Type B pancreatic cell (in vitro differentiated cells): ENCODE measurements at regions not wholly inside any gene's neighbourhood (a gene's known extent, or its start where the extent isn't known, plus 50 kb on each side); places are given as distances from the start of the nearest gene placed in this dataset.

ENCODE experiments used
- DNase-seq: peaks from one replicate; pipeline ENCODE4 v3.0.0; 2021; ENCODE audit warnings: mixed read lengths; ENCODE audit not compliant: unreplicated experiment; ENCODE audit errors: extremely low spot score
- H3K27ac Mint-ChIP-seq: 2 replicates; pipeline ENCODE4 v1.8.0; 2021; ENCODE audit warnings: mild to moderate bottlenecking, mixed read lengths
- H3K27me3 Mint-ChIP-seq: 2 replicates; pipeline ENCODE4 v1.8.0; 2021; ENCODE audit warnings: mixed read lengths
- H3K36me3 Mint-ChIP-seq: 2 replicates; pipeline ENCODE4 v1.8.0; 2021; ENCODE audit warnings: mixed read lengths
- H3K4me1 Mint-ChIP-seq: one replicate; pipeline ENCODE4 v1.8.0; 2021; ENCODE audit warnings: mixed read lengths; ENCODE audit not compliant: unreplicated experiment
- H3K4me3 Mint-ChIP-seq: 2 replicates; pipeline ENCODE4 v1.8.0; 2021; ENCODE audit warnings: mild to moderate bottlenecking, mixed read lengths
- H3K9me3 Mint-ChIP-seq: 2 replicates; pipeline ENCODE4 v1.8.0; 2021; ENCODE audit warnings: mixed read lengths
- CTCF ChIP-seq: fragments of 200-600 bp; sonication (generic); conservative IDR thresholded peaks from 2 replicates; pipeline ENCODE4 v1.5.0; 2021; ENCODE audit warnings: antibody characterized with exemption, mild to moderate bottlenecking

DNA sequence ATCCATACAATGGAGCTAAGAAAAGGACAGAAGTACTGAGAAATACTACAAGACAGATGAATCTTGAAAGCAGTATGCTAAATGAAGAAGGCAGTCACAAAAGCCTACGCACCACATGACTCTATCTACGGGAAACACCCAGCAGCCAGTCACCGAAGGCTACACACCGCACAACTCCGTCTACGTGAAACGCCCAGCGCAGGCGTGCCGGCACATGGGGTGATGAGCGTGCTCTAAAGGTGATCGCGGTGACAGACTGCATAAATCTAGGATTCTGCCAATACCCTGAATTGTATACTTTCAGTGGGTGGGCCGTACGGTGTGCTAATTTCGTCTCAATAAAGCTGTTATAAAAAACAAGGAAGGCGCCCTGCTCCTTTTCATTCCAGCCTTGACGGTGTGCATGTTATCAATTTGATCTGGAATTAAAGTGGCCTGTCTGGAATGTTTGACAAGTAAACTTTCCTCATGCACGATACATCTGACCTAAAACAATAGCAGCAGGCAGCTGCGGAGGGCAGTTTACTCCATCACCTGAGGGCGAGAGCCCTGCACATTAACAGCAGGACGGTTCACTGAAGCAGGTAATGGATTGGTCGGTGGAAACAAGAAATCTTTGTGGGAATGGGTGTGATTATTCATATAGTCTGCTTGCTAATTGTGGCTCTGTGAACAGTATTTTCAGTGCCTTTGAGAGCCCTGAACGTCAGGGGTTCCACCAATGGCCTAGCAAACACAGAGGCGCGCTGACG, 86.2 kb upstream of the SALL3 start:
- Mint-ChIP-seq H3K36me3 (no peaks in the 10 kb centered on the region), H3K9me3 (peaks cover 5% of the 10 kb centered on the region), H3K4me1 (no peaks in the 10 kb centered on the region), H3K27ac (no peak overlapping the region), H3K4me3 (no peak overlapping the region), H3K27me3 (peaks cover 5% of the 10 kb centered on the region)
- no peak for DNase-seq
- TF ChIP-seq CTCF = no peak

DNA sequence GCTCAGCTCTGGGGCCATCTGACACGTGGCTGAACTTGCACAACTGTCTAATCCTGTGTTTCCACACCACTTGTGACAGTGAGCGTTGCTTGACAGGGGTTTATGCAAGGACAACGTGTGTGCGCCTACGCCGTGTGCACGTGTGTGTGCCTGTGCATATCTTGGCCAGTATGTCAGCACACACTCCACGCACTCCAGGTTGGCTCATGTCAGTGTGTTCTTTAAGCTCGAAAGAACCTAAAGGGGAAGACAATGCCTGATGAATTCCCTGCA, 85.6 kb upstream of the SALL3 start:
- H3K4me3 Mint-ChIP-seq = no peak overlapping the region

DNA sequence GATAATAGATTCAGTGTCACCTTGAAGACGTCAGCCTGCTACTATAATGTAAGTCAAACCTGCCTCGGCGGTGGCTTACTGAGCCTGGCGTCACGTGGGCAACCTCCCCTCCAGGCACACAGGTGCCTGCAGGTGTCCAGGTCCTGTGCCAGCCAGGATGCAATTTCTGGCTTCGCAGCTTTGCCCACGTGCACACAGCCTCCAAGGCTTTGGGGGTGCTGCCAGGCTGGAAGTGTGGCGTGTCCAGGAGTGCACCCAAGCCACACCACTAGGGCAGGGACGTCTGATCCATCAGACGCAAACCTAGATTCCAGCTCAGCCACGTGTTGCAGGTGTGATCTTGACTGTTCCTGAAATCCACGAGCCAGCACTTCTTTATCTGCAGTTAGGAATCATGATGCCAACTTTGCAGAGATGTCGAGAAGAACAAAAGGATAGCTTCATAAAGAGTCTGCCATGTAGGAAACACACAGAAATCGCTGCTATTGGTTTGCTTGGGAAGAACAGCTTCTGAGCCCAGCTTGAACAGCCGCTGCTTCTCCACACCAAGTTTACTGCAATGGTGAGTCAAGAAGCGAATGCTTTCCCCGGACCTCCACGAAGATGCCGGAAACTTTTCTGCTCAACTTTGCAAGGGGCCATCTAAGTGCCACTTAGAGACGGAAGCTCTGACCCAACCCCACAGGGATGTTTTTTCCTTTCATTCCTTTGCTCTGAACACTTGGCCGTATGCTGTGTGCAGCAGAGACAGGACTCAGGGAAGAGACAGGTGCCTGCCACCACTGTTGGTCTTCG, 84.2 kb upstream of the SALL3 start:
- no peaks in the 10 kb centered on the region for H3K4me1 Mint-ChIP-seq

More for the DNA sequence above, 85.6 kb upstream of the SALL3 start:
- no peak for TF ChIP-seq CTCF
- no peak overlapping the region for H3K27ac Mint-ChIP-seq
- peaks cover 5% of the 10 kb centered on the region for H3K27me3 Mint-ChIP-seq
- H3K9me3 Mint-ChIP-seq = peaks cover 5% of the 10 kb centered on the region
- DNase-seq = no peak
- H3K36me3 Mint-ChIP-seq = no peaks in the 10 kb centered on the region
- H3K4me1 Mint-ChIP-seq = no peaks in the 10 kb centered on the region

GRCh38 chr18:78896111-78896905, 83.3 kb upstream of the SALL3 start:
- H3K27me3 Mint-ChIP-seq = peaks cover 5% of the 10 kb centered on the region
- DNase-seq = no peak
- H3K9me3 Mint-ChIP-seq = peaks cover 5% of the 10 kb centered on the region
- H3K36me3 Mint-ChIP-seq = no peaks in the 10 kb centered on the region
- no peak overlapping the region for H3K4me3 Mint-ChIP-seq
- no peaks in the 10 kb centered on the region for H3K4me1 Mint-ChIP-seq
- H3K27ac Mint-ChIP-seq = no peak overlapping the region
- TF ChIP-seq CTCF = no peak

More for the DNA sequence above, 84.2 kb upstream of the SALL3 start:
- TF ChIP-seq CTCF = no peak
- H3K27me3 Mint-ChIP-seq = peaks cover 5% of the 10 kb centered on the region
- no peaks in the 10 kb centered on the region for H3K36me3 Mint-ChIP-seq
- H3K4me3 Mint-ChIP-seq = no peak overlapping the region
- no peak overlapping the region for H3K27ac Mint-ChIP-seq
- peaks cover 5% of the 10 kb centered on the region for H3K9me3 Mint-ChIP-seq
- DNase-seq = no peak

DNA sequence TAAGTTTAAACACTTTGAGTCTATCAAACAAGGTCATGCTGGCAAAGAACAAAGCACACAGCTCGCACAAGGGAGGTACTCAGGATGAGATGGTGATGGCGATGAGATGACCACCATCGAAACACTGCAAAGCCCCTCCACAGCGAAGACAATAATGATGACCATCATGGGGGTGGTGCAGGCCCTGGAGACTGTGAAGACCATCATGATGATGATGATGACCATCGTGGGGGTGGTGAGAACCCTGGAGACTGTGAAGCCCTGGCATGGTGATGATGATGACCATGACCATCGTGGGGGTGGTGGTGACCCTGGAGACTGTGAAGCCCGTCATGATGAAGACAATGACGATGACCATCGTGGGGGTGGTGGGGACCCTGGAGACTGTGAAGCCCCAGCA, 81.6 kb upstream of the SALL3 start:
- no peak for TF ChIP-seq CTCF
- Mint-ChIP-seq H3K27me3 (peaks cover 5% of the 10 kb centered on the region), H3K4me3 (no peak overlapping the region), H3K4me1 (no peaks in the 10 kb centered on the region), H3K9me3 (no peaks in the 10 kb centered on the region), H3K27ac (no peak overlapping the region), H3K36me3 (no peaks in the 10 kb centered on the region)
- no peak for DNase-seq
